DOHH2 (cell line): ENCODE measurements at regions not wholly inside any gene's neighbourhood (a gene's known extent, or its start where the extent isn't known, plus 50 kb on each side); places are given as distances from the start of the nearest gene placed in this dataset.

Experiments used
- H3F3A ChIP-seq: fragments of 200-600 bp; sonication (generic), shearing (Covaris generic); 2 replicates; pipeline ENCODE4 v1.6.0; 2016; ENCODE audit warnings: antibody characterized with exemption, mild to moderate bottlenecking; ENCODE audit not compliant: control insufficient read depth, insufficient read depth
- H3K27ac ChIP-seq: fragments of 200-600 bp; sonication (generic); 2 replicates; pipeline ENCODE4 v1.5.1; 2014; ENCODE audit warnings: low read depth, mild to moderate bottlenecking, low read length, moderate library complexity
- H3K27me3 ChIP-seq: fragments of 200-600 bp; sonication (generic); 2 replicates; pipeline ENCODE4 v1.6.1; 2014; ENCODE audit warnings: mild to moderate bottlenecking, low read length, mixed read lengths; ENCODE audit not compliant: control insufficient read depth
- H3K36me3 ChIP-seq: fragments of 200-600 bp; sonication (generic); 2 replicates; pipeline ENCODE4 v1.6.1; 2014; ENCODE audit warnings: mild to moderate bottlenecking, low read length, moderate library complexity, mixed read lengths; ENCODE audit not compliant: control insufficient read depth
- H3K4me1 ChIP-seq: fragments of 200-600 bp; sonication (generic); 2 replicates; pipeline ENCODE4 v1.6.1; 2014; ENCODE audit warnings: mild to moderate bottlenecking, low read length, mixed read lengths; ENCODE audit not compliant: control insufficient read depth
- H3K4me2 ChIP-seq: fragments of 200-600 bp; sonication (generic); 2 replicates; pipeline ENCODE4 v1.6.0; 2014; ENCODE audit warnings: mild to moderate bottlenecking, low read length, moderate library complexity
- H3K4me3 ChIP-seq: fragments of 200-600 bp; sonication (generic); 2 replicates; pipeline ENCODE4 v1.5.1; 2014; ENCODE audit warnings: mild to moderate bottlenecking, low read length, mixed read lengths
- H3K79me2 ChIP-seq: fragments of 200-600 bp; sonication (generic); 2 replicates; pipeline ENCODE4 v1.6.1; 2014; ENCODE audit warnings: mild to moderate bottlenecking, low read length, mixed read lengths; ENCODE audit not compliant: control insufficient read depth
- H3K9me2 ChIP-seq: fragments of 200-600 bp; sonication (generic); replicated peaks from 2 replicates; pipeline ENCODE4 v1.6.1; 2014; ENCODE audit warnings: mild to moderate bottlenecking, low read length, mixed read lengths; ENCODE audit not compliant: control insufficient read depth
- H3K9me3 ChIP-seq: fragments of 200-600 bp; sonication (generic); 2 replicates; pipeline ENCODE4 v1.6.1; 2014; ENCODE audit warnings: antibody characterized with exemption, low read length, mixed read lengths; ENCODE audit not compliant: control insufficient read depth, insufficient read depth
- H4K20me1 ChIP-seq: fragments of 200-600 bp; sonication (generic); 2 replicates; pipeline ENCODE4 v1.6.0; 2014; ENCODE audit warnings: low read depth, mild to moderate bottlenecking, antibody characterized with exemption, low read length, moderate library complexity; ENCODE audit not compliant: control insufficient read depth, insufficient read depth
- EZH2phosphoT487 ChIP-seq: fragments of 200-600 bp; sonication (generic); IDR thresholded peaks from 2 replicates; pipeline ENCODE4 v1.6.1; 2017; ENCODE audit warnings: borderline replicate concordance, mild to moderate bottlenecking, antibody characterized with exemption, low read length, moderate library complexity, mixed read lengths
- TF ChIP-seq, protein P1 (sequence below): fragments of 200-600 bp; sonication (generic); IDR thresholded peaks from one replicate; pipeline ENCODE4 v1.5.1; 2014; ENCODE audit warnings: antibody characterized with exemption, mild to moderate bottlenecking, low read depth, low read length; ENCODE audit not compliant: poor library complexity, severe bottlenecking

DNA sequence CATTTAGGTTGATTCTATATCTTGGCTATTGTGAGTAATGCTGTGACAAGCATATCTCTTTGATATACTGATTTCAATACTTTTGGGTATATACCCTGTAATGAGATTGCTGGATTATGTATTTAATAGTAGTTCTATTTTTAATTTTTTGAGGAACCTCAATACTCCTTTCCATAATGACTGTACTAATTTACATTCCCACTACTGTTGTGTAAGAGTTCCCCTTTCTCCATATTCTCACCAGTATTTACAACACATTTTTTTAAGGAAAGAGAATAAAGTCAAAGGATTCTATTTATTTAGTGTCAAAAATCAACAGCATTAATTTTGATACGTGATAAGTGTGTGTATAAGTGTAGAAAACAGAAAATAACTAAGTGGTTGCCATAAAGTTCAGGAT lies 356.4 kb upstream of the EDIL3 start:
- no peaks in the 10 kb centered on the region for H3K4me1 ChIP-seq
- H3K4me3 ChIP-seq, result no peak overlapping the region
- H3K4me2 ChIP-seq, result no peak overlapping the region
- H3F3A ChIP-seq, result no peaks in the 10 kb centered on the region
- H3K79me2 ChIP-seq, result no peaks in the 10 kb centered on the region
- H3K27ac ChIP-seq, result no peak overlapping the region
- no peaks in the 10 kb centered on the region for H3K9me3 ChIP-seq
- H3K36me3 ChIP-seq, result no peaks in the 10 kb centered on the region
- no peak for TF ChIP-seq EZH2phosphoT487
- TF ChIP-seq, protein P1, sequence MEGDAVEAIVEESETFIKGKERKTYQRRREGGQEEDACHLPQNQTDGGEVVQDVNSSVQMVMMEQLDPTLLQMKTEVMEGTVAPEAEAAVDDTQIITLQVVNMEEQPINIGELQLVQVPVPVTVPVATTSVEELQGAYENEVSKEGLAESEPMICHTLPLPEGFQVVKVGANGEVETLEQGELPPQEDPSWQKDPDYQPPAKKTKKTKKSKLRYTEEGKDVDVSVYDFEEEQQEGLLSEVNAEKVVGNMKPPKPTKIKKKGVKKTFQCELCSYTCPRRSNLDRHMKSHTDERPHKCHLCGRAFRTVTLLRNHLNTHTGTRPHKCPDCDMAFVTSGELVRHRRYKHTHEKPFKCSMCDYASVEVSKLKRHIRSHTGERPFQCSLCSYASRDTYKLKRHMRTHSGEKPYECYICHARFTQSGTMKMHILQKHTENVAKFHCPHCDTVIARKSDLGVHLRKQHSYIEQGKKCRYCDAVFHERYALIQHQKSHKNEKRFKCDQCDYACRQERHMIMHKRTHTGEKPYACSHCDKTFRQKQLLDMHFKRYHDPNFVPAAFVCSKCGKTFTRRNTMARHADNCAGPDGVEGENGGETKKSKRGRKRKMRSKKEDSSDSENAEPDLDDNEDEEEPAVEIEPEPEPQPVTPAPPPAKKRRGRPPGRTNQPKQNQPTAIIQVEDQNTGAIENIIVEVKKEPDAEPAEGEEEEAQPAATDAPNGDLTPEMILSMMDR, result no peak
- H3K27me3 ChIP-seq, result no peaks in the 10 kb centered on the region
- no peaks in the 10 kb centered on the region for H4K20me1 ChIP-seq
- no peaks in the 10 kb centered on the region for H3K9me2 ChIP-seq

- H3F3A ChIP-seq, result no peaks in the 10 kb centered on the region
- H3K4me3 ChIP-seq, result no peak overlapping the region
- no peaks in the 10 kb centered on the region for H3K36me3 ChIP-seq
- H3K4me1 ChIP-seq, result no peaks in the 10 kb centered on the region
- no peaks in the 10 kb centered on the region for H3K9me2 ChIP-seq
- H3K27me3 ChIP-seq, result no peaks in the 10 kb centered on the region
- no peaks in the 10 kb centered on the region for H4K20me1 ChIP-seq
- no peaks in the 10 kb centered on the region for H3K9me3 ChIP-seq
- H3K79me2 ChIP-seq, result no peaks in the 10 kb centered on the region
- H3K27ac ChIP-seq, result no peak overlapping the region
- TF ChIP-seq, protein P1, result no peak
- no peak for TF ChIP-seq EZH2phosphoT487
- H3K4me2 ChIP-seq, result no peak overlapping the region
These were observed 344.6 kb upstream of the EDIL3 start for GRCh38 chr5:84729326-84729725.

DNA sequence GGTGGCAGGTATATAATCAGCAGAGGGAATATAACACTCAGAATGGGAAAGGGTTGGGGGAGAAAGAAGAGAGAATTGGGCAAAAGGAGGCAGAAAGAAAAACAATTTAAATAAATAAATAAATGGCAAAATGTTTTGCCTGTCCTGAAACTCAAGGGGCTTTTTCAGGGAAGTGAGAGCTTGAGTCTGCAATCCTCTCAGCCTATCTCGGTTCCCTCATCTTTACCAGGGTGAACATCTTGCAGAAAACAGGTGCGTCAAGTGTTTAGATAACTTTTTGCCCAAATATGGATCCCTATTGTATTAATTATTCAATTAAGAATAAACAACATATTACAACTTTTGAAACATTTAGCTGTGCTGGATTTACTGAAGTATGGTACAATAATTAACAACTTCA lies 343.0 kb upstream of the EDIL3 start:
- H3K27me3 ChIP-seq, result no peaks in the 10 kb centered on the region
- H3K9me3 ChIP-seq, result no peaks in the 10 kb centered on the region
- no peak overlapping the region for H3K4me2 ChIP-seq
- no peaks in the 10 kb centered on the region for H3K9me2 ChIP-seq
- no peak for TF ChIP-seq EZH2phosphoT487
- TF ChIP-seq, protein P1, result no peak
- H3K79me2 ChIP-seq, result no peaks in the 10 kb centered on the region
- H4K20me1 ChIP-seq, result no peaks in the 10 kb centered on the region
- no peaks in the 10 kb centered on the region for H3F3A ChIP-seq
- H3K4me3 ChIP-seq, result no peak overlapping the region
- H3K4me1 ChIP-seq, result no peaks in the 10 kb centered on the region
- H3K36me3 ChIP-seq, result no peaks in the 10 kb centered on the region
- no peak overlapping the region for H3K27ac ChIP-seq
